ENCODE measurements at regions not wholly inside any gene's neighbourhood (a gene's known extent, or its start where the extent isn't known, plus 50 kb on each side); places are given as distances from the start of the nearest gene placed in this dataset.

- intact Hi-C loops (cut with micrococcal nuclease) = no loop called here
- CTCF ChIA-PET = no interaction called here
- FAIRE-seq = no peak
Measured at GRCh38 chr12:125674554-125675338, 609.5 kb downstream of the AACS start.

More at GRCh38 chr12:125674554-125675338, 609.5 kb downstream of the AACS start:
- DNase-seq (ENCODE audit: low read depth, low spot score) = no peak
- H3K27me3 ChIP-seq (ENCODE audit: control insufficient read depth in 2 of 2, insufficient read depth in 2 of 2, low read length in 2 of 2) = no peaks in the 10 kb centered on the region
- H3K9me3 ChIP-seq (replicated peaks; ENCODE audit: control insufficient read depth, insufficient read depth, low read length) = peaks cover 8% of the 10 kb centered on the region
- H3K36me3 ChIP-seq (ENCODE audit: control insufficient read depth in 2 of 2, extremely low read depth in 1 of 2, insufficient read depth in 2 of 2, low read length in 2 of 2) = no peaks in the 10 kb centered on the region
- H3K9ac ChIP-seq (replicated peaks; ENCODE audit: extremely low read depth, insufficient read depth, low read length) = no peak overlapping the region
- dilution Hi-C loops (cut with MboI; ENCODE audit: extremely low pct_ligation_motif_present, low sequenced_read_pairs) = no loop called here
- no peak overlapping the region for H3K27ac ChIP-seq (ENCODE audit: insufficient read depth, low read depth, low read length)
- no peaks in the 10 kb centered on the region for H3K79me2 ChIP-seq (ENCODE audit: control insufficient read depth, insufficient read depth, low read length)
- no peak overlapping the region for H3K4me3 ChIP-seq (replicated peaks in 1 of 3; ENCODE audit: insufficient read depth in 1 of 3, low read depth in 1 of 3, low read length in 3 of 3)
- no peak overlapping the region for H3K4me2 ChIP-seq (ENCODE audit: insufficient read depth, low read length)
- POLR2A ChIA-PET = no interaction called here
- H4K20me1 ChIP-seq (replicated peaks; ENCODE audit: control insufficient read depth, extremely low read depth, insufficient read depth, low read length) = no peaks in the 10 kb centered on the region
- no peak overlapping the region for H2AFZ ChIP-seq (ENCODE audit: low read depth, low read length)
- no TSS peak for BruUV-seq (replicated peaks)
- H3K9me1 ChIP-seq (replicated peaks; ENCODE audit: control insufficient read depth, extremely low read depth, insufficient read depth, low read length) = no peaks in the 10 kb centered on the region
- no peaks in the 10 kb centered on the region for H3K4me1 ChIP-seq (ENCODE audit: control insufficient read depth, extremely low read depth, insufficient read depth, low read length)
- no peak for TF ChIP-seq CTCF (IDR thresholded peaks at IDR 0.05; ENCODE audit: extremely low read depth in 1 of 2, insufficient read depth in 1 of 2, low read depth in 1 of 2, low read length in 2 of 2)
- TF ChIP-seq JUN (IDR thresholded peaks at IDR 0.05; ENCODE audit: borderline replicate concordance, insufficient read depth, insufficient read length, low read depth) = no peak
- TF ChIP-seq GATA2 (IDR thresholded peaks at IDR 0.05; ENCODE audit: insufficient read depth, insufficient read length, low read depth, low read length) = no peak
- TF ChIP-seq MYC (IDR thresholded peaks at IDR 0.05; ENCODE audit: low read depth, low read length) = no peak

Measured in endothelial cell of umbilical vein (primary cell).